ENCODE measurements at regions not wholly inside any gene's neighbourhood (a gene's known extent, or its start where the extent isn't known, plus 50 kb on each side); places are given as distances from the start of the nearest gene placed in this dataset.

GRCh38 chr11:10387206-10388083 is 67.6 kb upstream of the AMPD3 start:
- ATAC-seq (no peak), DNase-seq (no peak)

DNA sequence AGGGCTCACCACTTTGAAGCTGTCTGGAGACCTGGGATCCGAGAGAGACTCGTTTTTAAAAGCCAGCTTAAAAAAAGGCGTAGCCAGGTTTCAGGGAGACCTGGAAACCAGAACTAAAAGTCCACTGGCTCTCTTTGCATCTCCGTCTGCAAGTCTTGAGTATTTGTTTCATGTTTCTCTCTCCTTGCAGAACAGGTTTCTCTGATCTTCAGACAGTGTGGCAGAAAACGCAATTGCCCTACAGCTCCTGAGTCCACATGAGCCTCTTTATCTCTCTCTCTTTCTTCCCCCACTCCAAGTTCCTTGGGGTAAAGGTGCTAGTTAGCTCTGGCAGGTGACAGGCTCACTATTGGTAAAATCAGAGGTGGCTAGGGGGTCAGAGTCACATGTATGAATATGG is 67.0 kb upstream of the AMPD3 start:
- DNase-seq (no peak), ATAC-seq (no peak)

GRCh38 chr11:10388574-10388973 is 66.5 kb upstream of the AMPD3 start:
- ATAC-seq = no peak
- DNase-seq = no peak

DNA sequence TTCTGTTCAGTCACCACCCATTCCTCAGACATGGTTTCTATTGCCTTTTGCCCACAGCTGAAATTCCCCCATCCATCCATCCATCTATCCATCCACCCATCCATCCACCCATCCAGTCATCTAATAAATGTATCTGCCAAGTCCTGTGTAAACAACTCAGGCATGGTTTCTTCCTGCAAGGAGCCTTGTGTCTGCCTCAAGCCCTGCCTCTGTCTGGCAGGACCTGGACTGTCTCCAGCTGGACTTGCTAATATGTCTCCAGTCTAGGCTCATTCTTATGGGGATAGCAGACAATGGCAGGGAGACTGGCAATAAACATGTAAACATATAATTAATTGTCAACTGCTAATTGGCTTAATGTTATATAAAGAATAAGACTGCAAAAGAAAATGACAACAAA is 64.7 kb upstream of the AMPD3 start:
- ATAC-seq (no peak), DNase-seq (no peak)

DNA sequence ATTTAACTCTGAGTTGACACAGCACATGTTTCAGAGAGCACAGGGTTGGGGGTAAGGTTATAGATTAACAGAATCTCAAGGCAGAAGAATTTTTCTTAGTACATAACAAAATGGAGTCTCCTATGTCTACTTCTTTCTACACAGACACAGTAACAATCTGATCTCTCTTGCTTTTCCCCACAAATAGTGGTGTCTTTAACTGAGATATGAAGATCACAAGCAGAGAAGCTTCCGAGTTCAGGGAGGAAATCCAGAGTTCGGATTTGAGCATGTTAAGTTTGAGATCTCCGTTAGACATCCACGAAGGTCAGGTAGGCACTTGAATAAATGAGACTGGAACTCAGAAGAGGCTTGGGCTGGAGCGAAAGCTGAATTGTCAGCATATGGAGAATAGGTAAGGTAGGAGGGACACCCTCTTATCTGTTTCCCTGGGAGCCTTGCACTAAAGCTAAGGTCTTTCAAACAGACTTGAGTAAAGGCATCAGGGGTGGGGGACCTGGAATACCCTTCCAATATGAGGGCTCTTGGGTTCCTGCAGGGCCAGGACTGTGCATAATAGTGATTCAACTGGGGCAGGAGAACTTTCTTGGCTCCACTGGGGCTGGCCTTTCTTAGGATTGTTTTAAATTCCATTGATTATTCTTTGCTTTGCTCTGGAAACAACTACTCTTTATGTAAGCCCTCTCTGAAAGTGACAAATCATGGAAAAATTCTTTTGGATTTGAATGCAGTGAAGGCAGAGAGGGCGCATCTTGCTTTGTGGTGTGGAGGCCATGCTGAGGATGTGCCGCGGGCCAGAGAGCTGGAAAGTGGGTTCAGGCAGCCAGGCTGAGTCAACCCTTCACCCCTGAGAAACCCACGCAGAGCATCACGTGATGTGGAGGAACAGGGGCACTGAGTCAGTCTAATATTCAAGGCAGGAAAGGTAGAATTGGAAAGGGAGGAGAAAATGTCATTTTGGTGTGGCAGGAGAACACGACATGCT is 62.7 kb upstream of the AMPD3 start:
- ATAC-seq = no peak
- no peak for DNase-seq

DNA sequence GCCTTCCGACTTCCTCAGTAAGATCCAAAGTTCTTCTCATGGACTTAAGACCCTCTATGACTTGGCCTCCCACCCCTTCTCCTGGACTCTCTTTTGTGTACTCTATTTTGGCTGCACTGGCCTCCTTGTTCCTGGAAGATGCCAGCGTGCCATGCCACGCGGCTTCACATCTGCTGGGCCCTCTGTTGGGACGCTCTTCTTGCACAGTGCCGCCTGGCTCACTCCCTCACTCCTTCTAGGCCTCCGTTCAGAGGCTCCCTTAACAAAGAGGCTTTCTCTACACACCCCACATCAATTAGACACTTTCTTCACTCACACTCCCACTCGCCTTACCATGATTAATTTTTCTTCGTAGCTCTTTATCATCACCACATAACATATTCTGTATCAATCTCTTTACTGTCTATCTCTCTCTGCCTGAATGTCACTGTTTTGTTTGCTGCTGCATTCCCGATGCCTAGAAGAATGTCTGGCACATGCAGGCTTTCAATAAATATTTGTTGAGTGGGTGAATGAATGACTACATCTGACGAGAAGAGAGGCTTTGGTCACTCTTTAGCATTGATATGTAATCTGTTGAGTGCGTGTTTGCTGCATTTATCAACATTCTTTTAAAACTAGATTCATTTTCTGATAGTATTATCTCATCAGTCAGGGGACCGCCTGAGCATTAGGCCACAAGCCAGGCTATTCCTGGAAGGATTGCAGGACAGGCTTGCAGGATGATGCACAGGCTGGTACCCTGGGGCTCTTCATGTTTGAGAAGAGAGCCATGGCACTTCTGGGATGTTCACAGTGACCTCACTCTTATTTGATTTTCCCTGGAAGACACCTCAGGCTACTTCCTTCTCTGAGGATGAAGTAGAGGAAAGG is 60.6 kb upstream of the AMPD3 start:
- ATAC-seq = no peak

GRCh38 chr11:10395166-10395897 is 59.7 kb upstream of the AMPD3 start:
- DNase-seq (no peak), ATAC-seq (no peak)

More for the DNA sequence above, 60.6 kb upstream of the AMPD3 start:
- no peak for DNase-seq

DNA sequence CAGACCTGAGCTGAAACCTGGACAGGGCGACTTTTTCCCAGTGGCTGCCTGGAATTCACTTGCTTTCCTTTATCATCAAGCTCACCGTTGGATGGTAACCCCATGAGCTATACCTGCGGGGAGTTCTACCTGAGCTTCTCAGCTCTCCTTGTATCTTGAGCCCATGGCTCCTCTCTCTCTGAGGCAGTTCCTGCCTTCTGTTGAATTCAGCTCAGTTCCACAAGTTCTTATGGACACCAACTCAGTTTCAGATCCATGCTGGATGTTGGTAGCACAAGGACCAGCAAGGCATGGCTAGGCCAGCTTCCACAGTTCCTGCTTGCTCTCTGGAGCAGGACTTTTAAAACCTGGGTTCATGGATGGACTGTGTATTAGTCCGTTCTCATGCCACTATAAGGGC is 58.3 kb upstream of the AMPD3 start:
- DNase-seq = no peak
- ATAC-seq = no peak

DNA sequence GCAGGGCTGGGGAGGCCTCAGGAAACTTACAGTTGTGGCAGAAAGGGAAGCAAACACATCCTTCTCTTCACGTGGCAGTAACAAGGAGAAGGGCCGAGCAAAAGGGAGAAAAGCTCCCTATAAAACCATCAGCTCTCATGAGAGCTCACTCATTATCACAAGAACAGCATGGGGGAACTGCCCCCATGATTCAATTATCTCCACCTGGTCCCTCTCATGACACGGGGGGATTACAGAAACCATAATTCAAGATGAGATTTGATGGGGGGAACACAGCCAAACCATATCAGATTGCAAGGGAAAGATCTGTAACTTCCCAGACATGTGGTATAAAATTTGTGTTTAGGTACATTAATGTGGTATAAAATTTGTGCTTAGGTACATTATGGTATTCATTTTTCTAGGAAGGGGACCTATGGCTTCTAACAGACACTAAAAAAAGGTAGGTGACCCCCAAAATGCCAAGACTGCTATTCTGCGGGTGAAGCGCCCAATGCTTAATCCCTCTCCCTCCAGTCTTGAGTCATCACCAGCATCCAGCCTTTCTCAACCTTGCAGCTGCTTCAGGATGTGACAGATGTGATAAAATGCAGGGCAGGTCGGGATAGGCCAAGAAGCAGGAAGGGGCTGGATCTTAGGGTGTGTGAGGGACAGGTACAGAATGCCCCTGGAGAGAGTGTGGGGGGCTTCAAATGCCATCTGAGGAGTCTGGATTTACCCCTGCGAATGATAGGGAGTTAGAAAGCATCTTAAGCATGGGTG is 57.7 kb upstream of the AMPD3 start:
- ATAC-seq (no peak), DNase-seq (no peak)

GRCh38 chr11:10398525-10398924 is 56.5 kb upstream of the AMPD3 start:
- ATAC-seq (no peak), DNase-seq (no peak)

- DNase-seq = no peak
- ATAC-seq = no peak
Observed at GRCh38 chr11:10400856-10401255, 54.2 kb upstream of the AMPD3 start.

- ATAC-seq (no peak), DNase-seq (no peak)
Observed at GRCh38 chr11:10401256-10401655, 53.8 kb upstream of the AMPD3 start.

GRCh38 chr11:10401696-10402392 is 53.2 kb upstream of the AMPD3 start:
- ATAC-seq (no peak), DNase-seq (no peak)
